Natural killer cell (primary cell): ENCODE measurements at regions not wholly inside any gene's neighbourhood (a gene's known extent, or its start where the extent isn't known, plus 50 kb on each side); places are given as distances from the start of the nearest gene placed in this dataset.
"Not testable (repeated sequence)": the region's sequence is repeated elsewhere in the genome, so short reads cannot be mapped to it uniquely, and the experiment has no call there.

Experiments used
- ATAC-seq, 3 donors: fragments of 150-1000 bp in 2 of 3; fragments of 200-7000 bp in 1 of 3; cut with Tn5 transposase; 1 replicate in 1 of 3; 2 replicates in 2 of 3; pipeline ENCODE4 v1.10.0; 2021; ENCODE audit warnings: mild to moderate bottlenecking in 2 of 3, moderate library complexity in 2 of 3
- DNase-seq, 2 donors: peaks; one replicate each; pipeline versions ENCODE4 v3.0.0 to v3.0.0-alpha.2; 2013 to 2021; ENCODE audit warnings: mixed read lengths in 1 of 2
- H3K27ac ChIP-seq: one replicate; pipeline ENCODE4 v1.5.1; 2013; ENCODE audit warnings: mild to moderate bottlenecking, low read length
- H3K27me3 ChIP-seq: one replicate; pipeline ENCODE4 v1.6.1; 2013; ENCODE audit warnings: low read length; ENCODE audit not compliant: control insufficient read depth, insufficient read depth
- H3K36me3 ChIP-seq: one replicate; pipeline ENCODE4 v1.6.1; 2013; ENCODE audit warnings: low read length; ENCODE audit not compliant: control insufficient read depth, insufficient read depth
- H3K4me1 ChIP-seq: one replicate; pipeline ENCODE4 v1.6.1; 2013; ENCODE audit warnings: low read length; ENCODE audit not compliant: control insufficient read depth, insufficient read depth
- H3K4me3 ChIP-seq: one replicate; pipeline ENCODE4 v1.5.1; 2013; ENCODE audit warnings: low read length
- H3K9me3 ChIP-seq: one replicate; pipeline ENCODE4 v1.6.1; 2013; ENCODE audit warnings: low read length; ENCODE audit not compliant: control insufficient read depth, insufficient read depth
- H3K27ac Mint-ChIP-seq, 2 donors: one replicate each; pipeline ENCODE4 v1.8.0; 2022; ENCODE audit warnings: mild to moderate bottlenecking in 2 of 2, mixed read lengths in 2 of 2, moderate library complexity in 1 of 2
- H3K27me3 Mint-ChIP-seq, 2 donors: one replicate each; pipeline ENCODE4 v1.8.0; 2022; ENCODE audit warnings: low read depth in 2 of 2, mixed read lengths in 2 of 2
- H3K36me3 Mint-ChIP-seq: one replicate; pipeline ENCODE4 v1.8.0; 2022; ENCODE audit warnings: mixed read lengths
- H3K4me1 Mint-ChIP-seq, 2 donors: one replicate each; pipeline ENCODE4 v1.8.0; 2022; ENCODE audit warnings: mixed read lengths in 2 of 2
- H3K4me3 Mint-ChIP-seq: one replicate; pipeline ENCODE4 v1.8.0; 2022; ENCODE audit warnings: mild to moderate bottlenecking, moderate library complexity, mixed read lengths
- H3K9me3 Mint-ChIP-seq, 2 donors: one replicate each; pipeline ENCODE4 v1.8.0; 2022; ENCODE audit warnings: mixed read lengths in 2 of 2
- WGBS: methylation state at CpG from one replicate; pipeline ENCODE4 v1.1.7; 2013; ENCODE audit warnings: missing lambda C conversion rate; ENCODE audit not compliant: insufficient coverage; 5-methylcytosine and 5-hydroxymethylcytosine counted together
- intact Hi-C: fragments of 100-400 bp; cut with micrococcal nuclease; formaldehyde crosslinking; loops from one replicate; pipeline ENCODE4 v1.14.2; 2022
- TF ChIP-seq, protein P1 (sequence below): fragments of 200-600 bp; IDR thresholded peaks from one replicate; pipeline ENCODE4 v1.8.0; 2022; ENCODE audit warnings: antibody characterized with exemption

DNA sequence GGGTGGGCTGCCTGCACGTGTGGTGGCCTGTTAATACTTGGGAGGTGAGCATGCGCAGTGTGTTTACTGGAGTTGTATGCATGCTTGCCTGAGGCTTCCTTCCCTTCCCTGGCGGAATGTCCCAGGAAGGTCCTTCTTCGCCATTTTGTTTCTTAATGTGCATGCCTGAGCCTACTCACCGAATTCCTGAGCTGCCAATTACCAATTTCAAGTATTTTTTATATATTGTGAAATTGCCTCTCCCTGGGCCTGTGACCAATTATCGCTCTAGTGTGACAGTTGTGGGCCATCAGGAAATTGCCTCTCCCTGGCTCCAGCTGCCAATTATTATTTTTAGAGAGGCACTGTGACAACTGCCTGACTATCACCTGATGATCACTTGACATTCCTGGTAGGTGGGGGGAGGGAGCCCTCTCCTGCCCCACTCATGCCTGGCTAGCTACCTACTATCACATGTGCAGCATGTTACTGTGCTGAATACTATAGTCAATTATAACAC is 70.0 kb downstream of the FAM50B start:
- no peak overlapping the region for H3K27ac ChIP-seq
- DNase-seq (no peak), ATAC-seq (no peak)
- H3K4me3 ChIP-seq: no peak overlapping the region
- intact Hi-C loops: no loop called here
- no peaks in the 10 kb centered on the region for H3K27me3 ChIP-seq
- H3K36me3 Mint-ChIP-seq: no peaks in the 10 kb centered on the region
- peaks cover 8% of the 10 kb centered on the region for H3K4me1 ChIP-seq
- H3K27me3 Mint-ChIP-seq: peaks cover 0 to 5% of the 10 kb centered on the region in 2 donors
- H3K36me3 ChIP-seq: no peaks in the 10 kb centered on the region
- H3K27ac Mint-ChIP-seq: no peak overlapping the region
- TF ChIP-seq, protein P1, sequence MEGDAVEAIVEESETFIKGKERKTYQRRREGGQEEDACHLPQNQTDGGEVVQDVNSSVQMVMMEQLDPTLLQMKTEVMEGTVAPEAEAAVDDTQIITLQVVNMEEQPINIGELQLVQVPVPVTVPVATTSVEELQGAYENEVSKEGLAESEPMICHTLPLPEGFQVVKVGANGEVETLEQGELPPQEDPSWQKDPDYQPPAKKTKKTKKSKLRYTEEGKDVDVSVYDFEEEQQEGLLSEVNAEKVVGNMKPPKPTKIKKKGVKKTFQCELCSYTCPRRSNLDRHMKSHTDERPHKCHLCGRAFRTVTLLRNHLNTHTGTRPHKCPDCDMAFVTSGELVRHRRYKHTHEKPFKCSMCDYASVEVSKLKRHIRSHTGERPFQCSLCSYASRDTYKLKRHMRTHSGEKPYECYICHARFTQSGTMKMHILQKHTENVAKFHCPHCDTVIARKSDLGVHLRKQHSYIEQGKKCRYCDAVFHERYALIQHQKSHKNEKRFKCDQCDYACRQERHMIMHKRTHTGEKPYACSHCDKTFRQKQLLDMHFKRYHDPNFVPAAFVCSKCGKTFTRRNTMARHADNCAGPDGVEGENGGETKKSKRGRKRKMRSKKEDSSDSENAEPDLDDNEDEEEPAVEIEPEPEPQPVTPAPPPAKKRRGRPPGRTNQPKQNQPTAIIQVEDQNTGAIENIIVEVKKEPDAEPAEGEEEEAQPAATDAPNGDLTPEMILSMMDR: no peak
- 91% methylated on average over 5 of the region's 6 CpGs for WGBS
- no peaks in the 10 kb centered on the region for H3K9me3 Mint-ChIP-seq
- no peak overlapping the region for H3K4me3 Mint-ChIP-seq
- H3K9me3 ChIP-seq: no peaks in the 10 kb centered on the region
- peaks cover 11 to 13% of the 10 kb centered on the region in 2 donors for H3K4me1 Mint-ChIP-seq

DNA sequence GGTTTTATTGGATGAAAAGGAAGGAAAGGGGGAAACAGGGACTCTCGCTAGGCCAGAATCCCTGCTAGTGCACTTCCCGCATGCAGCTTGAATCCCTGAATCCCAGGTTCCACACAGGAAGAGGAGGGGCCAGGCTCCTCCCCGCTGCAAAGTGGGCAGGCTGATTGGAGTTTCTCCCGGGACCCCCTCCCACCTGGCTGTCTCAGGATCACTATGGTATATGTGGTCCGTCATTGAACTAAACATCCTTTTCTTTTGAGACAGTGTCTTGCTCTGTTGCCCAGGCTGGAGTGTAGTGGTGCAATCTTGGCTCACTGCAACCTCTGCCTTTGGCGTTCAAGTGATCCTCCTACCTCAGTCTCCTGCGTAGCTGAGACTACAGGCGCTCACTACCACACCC is 70.7 kb downstream of the FAM50B start:
- ATAC-seq (no peak), DNase-seq (no peak)
- Histone ChIP-seq H3K4me3 (no peak overlapping the region), H3K27ac (no peak overlapping the region), H3K4me1 (peaks cover 8% of the 10 kb centered on the region), H3K27me3 (no peaks in the 10 kb centered on the region), H3K9me3 (no peaks in the 10 kb centered on the region), H3K36me3 (no peaks in the 10 kb centered on the region)
- peaks cover 2 to 5% of the 10 kb centered on the region in 2 donors for H3K27me3 Mint-ChIP-seq
- H3K4me1 Mint-ChIP-seq: peaks cover 9 to 12% of the 10 kb centered on the region in 2 donors
- no peak overlapping the region for H3K4me3 Mint-ChIP-seq
- TF ChIP-seq, protein P1: no peak
- no peak overlapping the region for H3K27ac Mint-ChIP-seq
- WGBS: 100% methylated on average over 6 of the region's 8 CpGs
- no peaks in the 10 kb centered on the region for H3K9me3 Mint-ChIP-seq
- H3K36me3 Mint-ChIP-seq: no peaks in the 10 kb centered on the region
- intact Hi-C loops: no loop called here

DNA sequence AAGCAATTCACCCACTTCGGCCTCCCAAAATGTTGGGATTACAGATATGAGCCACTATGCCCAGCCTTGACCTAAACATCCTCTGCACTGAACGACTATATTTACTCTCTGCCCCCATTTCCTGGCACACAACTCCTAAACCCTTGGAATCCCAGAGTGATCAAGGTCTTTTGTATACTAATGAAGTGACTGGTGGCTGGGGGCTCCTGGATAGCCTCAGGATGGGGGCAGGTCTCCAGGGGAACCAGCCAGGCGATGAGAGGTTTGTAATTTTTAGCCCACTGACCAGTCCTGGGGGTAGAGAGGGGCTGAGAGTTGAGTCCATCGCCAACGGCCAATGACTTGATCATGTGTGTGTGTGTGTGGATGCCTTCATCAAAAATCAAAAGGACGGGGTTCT is 71.1 kb downstream of the FAM50B start:
- no peak overlapping the region for H3K27ac ChIP-seq
- H3K4me1 ChIP-seq: peaks cover 5% of the 10 kb centered on the region
- H3K9me3 ChIP-seq: no peaks in the 10 kb centered on the region
- peaks cover 6 to 7% of the 10 kb centered on the region in 2 donors for H3K27me3 Mint-ChIP-seq
- no peak overlapping the region for H3K4me3 Mint-ChIP-seq
- DNase-seq: no peak
- TF ChIP-seq, protein P1: no peak
- no peaks in the 10 kb centered on the region for H3K27me3 ChIP-seq
- WGBS: 88% methylated on average over 5 of the region's 6 CpGs
- no peaks in the 10 kb centered on the region for H3K9me3 Mint-ChIP-seq
- intact Hi-C loops: no loop called here
- H3K4me1 Mint-ChIP-seq: peaks cover 5 to 7% of the 10 kb centered on the region in 2 donors
- no peak overlapping the region for H3K27ac Mint-ChIP-seq
- H3K36me3 Mint-ChIP-seq: no peaks in the 10 kb centered on the region
- no peaks in the 10 kb centered on the region for H3K36me3 ChIP-seq
- H3K4me3 ChIP-seq: no peak overlapping the region
- no peak for ATAC-seq

DNA sequence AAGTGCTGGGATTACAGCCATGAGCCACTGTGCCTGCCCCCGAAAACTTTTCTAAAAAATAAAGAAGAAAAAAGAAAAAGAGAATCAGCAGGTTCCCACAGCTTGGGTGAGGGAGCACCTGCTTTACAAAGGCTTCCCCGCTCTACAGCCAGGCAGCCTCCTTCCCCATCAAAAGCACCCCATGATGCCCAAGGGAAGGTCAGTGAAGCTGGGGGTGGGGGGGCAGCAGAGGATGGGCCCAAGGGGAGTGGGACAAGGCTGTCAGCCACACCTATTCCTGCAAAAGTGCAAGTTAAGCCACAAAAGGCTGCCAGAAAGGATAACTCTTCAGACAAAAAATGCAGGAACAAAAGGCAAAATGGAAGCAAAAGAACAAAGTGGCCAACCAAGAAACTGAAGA is 72.5 kb downstream of the FAM50B start:
- TF ChIP-seq, protein P1: no peak
- no peak for DNase-seq
- intact Hi-C loops: no loop called here
- Histone ChIP-seq H3K4me1 (no peaks in the 10 kb centered on the region), H3K27ac (no peak overlapping the region), H3K4me3 (no peak overlapping the region), H3K9me3 (no peaks in the 10 kb centered on the region), H3K36me3 (no peaks in the 10 kb centered on the region), H3K27me3 (no peaks in the 10 kb centered on the region)
- H3K36me3 Mint-ChIP-seq: no peaks in the 10 kb centered on the region
- WGBS: 86% methylated on average over 1 of the region's 2 CpGs
- H3K4me3 Mint-ChIP-seq: no peak overlapping the region
- peaks cover 4 to 8% of the 10 kb centered on the region in 2 donors for H3K27me3 Mint-ChIP-seq
- no peak overlapping the region for H3K27ac Mint-ChIP-seq
- no peak for ATAC-seq
- no peaks in the 10 kb centered on the region for H3K9me3 Mint-ChIP-seq
- no peaks in the 10 kb centered on the region for H3K4me1 Mint-ChIP-seq

DNA sequence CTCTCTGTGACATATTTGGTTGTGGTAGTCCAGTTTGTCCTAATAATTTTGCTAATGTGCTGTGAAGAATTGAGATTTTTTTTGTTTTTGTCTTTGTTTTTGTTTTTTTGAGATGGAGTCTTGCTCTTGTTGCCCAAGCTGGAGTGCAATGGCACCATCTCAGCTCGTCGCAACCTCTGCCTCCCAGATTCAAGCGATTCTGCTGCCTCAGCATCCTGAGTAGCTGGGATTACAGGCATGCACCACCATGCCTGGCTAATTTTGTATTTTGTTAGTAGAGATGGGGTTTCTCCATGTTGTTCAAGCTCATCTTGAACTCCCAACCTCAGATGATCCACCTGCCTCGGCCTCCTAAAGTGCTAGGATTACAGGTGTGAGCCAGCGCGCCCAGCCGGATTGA is 73.4 kb downstream of the FAM50B start:
- H3K9me3 Mint-ChIP-seq, H3K36me3 ChIP-seq, H3K4me1 Mint-ChIP-seq, H3K27ac Mint-ChIP-seq, H3K9me3 ChIP-seq, H3K4me3 Mint-ChIP-seq, H3K27me3 ChIP-seq, H3K36me3 Mint-ChIP-seq, DNase-seq, intact Hi-C loops, ATAC-seq, H3K27ac ChIP-seq, H3K4me3 ChIP-seq, H3K4me1 ChIP-seq, H3K27me3 Mint-ChIP-seq: not testable (repeated sequence)
- 93% methylated on average over 7 of the region's 7 CpGs for WGBS
